ENCODE measurements at regions not wholly inside any gene's neighbourhood (a gene's known extent, or its start where the extent isn't known, plus 50 kb on each side); places are given as distances from the start of the nearest gene placed in this dataset.

- no peak for DNase-seq
Measured at GRCh38 chr16:51636920-51637769, 486.1 kb upstream of the SALL1 start.

GRCh38 chr16:51635181-51635580 lies 484.1 kb upstream of the SALL1 start:
- no peak for DNase-seq

- no peak for DNase-seq
Measured at GRCh38 chr16:51630076-51630475, 479.0 kb upstream of the SALL1 start.

GRCh38 chr16:51629576-51629975 lies 478.5 kb upstream of the SALL1 start:
- DNase-seq, result no peak

- DNase-seq, result no peak
Measured at GRCh38 chr16:51624080-51624775, 473.2 kb upstream of the SALL1 start.

- DNase-seq, result no peak
Measured at GRCh38 chr16:51621610-51622009, 470.5 kb upstream of the SALL1 start.

GRCh38 chr16:51615141-51615540 lies 464.1 kb upstream of the SALL1 start:
- no peak for DNase-seq

GRCh38 chr16:51607201-51607651 lies 456.2 kb upstream of the SALL1 start:
- DNase-seq, result no peak

- DNase-seq, result no peak
Measured at GRCh38 chr16:51596247-51596646, 445.2 kb upstream of the SALL1 start.

GRCh38 chr16:51592535-51593300 lies 441.6 kb upstream of the SALL1 start:
- no peak for DNase-seq

- DNase-seq, result no peak
Measured at GRCh38 chr16:51592001-51592501, 441.0 kb upstream of the SALL1 start.

GRCh38 chr16:51591480-51591879 lies 440.4 kb upstream of the SALL1 start:
- no peak for DNase-seq

- no peak for DNase-seq
Measured at GRCh38 chr16:51579652-51580360, 428.7 kb upstream of the SALL1 start.

- no peak for DNase-seq
Measured at GRCh38 chr16:51577621-51578303, 426.7 kb upstream of the SALL1 start.

GRCh38 chr16:51576498-51577195 lies 425.6 kb upstream of the SALL1 start:
- DNase-seq, result no peak

- DNase-seq, result no peak
Measured at GRCh38 chr16:51573191-51573590, 422.1 kb upstream of the SALL1 start.

- DNase-seq, result no peak
Measured at GRCh38 chr16:51569203-51569931, 418.3 kb upstream of the SALL1 start.

- DNase-seq, result no peak
Measured at GRCh38 chr16:51567911-51568310, 416.8 kb upstream of the SALL1 start.

GRCh38 chr16:51565184-51565583 lies 414.1 kb upstream of the SALL1 start:
- no peak for DNase-seq

GRCh38 chr16:51562891-51563290 lies 411.8 kb upstream of the SALL1 start:
- no peak for DNase-seq

GRCh38 chr16:51559901-51560300 lies 408.8 kb upstream of the SALL1 start:
- no peak for DNase-seq
